Neural cell (in vitro differentiated cells): ENCODE measurements at regions not wholly inside any gene's neighbourhood (a gene's known extent, or its start where the extent isn't known, plus 50 kb on each side); places are given as distances from the start of the nearest gene placed in this dataset.

ENCODE experiments used
- CTCF ChIP-seq: fragments of 450-650 bp; IDR thresholded peaks from 2 replicates; pipeline ENCODE4 v1.5.1; 2014; ENCODE audit warnings: antibody characterized with exemption, mild to moderate bottlenecking, moderate library complexity; ENCODE audit not compliant: poor library complexity, severe bottlenecking
- EP300 ChIP-seq: fragments of 450-650 bp; conservative IDR thresholded peaks from 2 replicates; pipeline ENCODE4 v1.6.1; 2014; ENCODE audit warnings: antibody characterized with exemption, mild to moderate bottlenecking, moderate library complexity; ENCODE audit not compliant: poor library complexity, severe bottlenecking
- EZH2 ChIP-seq: fragments of 200-600, 300-800 bp; shearing (Covaris generic), sonication (generic); IDR thresholded peaks from 2 replicates; pipeline ENCODE4 v1.6.1; 2014; ENCODE audit warnings: antibody characterized with exemption, low read length, borderline replicate concordance, mild to moderate bottlenecking; ENCODE audit not compliant: insufficient read depth, poor library complexity, severe bottlenecking
- MXI1 ChIP-seq: fragments of 450-650 bp; conservative IDR thresholded peaks from 2 replicates; pipeline ENCODE4 v1.6.1; 2014; ENCODE audit warnings: antibody characterized with exemption, mild to moderate bottlenecking; ENCODE audit not compliant: poor library complexity, severe bottlenecking
- POLR2AphosphoS5 ChIP-seq: IDR thresholded peaks from 2 replicates; pipeline ENCODE4 v1.6.1; 2012
- RAD21 ChIP-seq: fragments of 450-650 bp; conservative IDR thresholded peaks from 2 replicates; pipeline ENCODE4 v1.6.1; 2014; ENCODE audit warnings: antibody characterized with exemption, mild to moderate bottlenecking, moderate library complexity
- REST ChIP-seq: IDR thresholded peaks from 2 replicates; pipeline ENCODE4 v1.6.1; 2012; ENCODE audit warnings: borderline replicate concordance
- SMC3 ChIP-seq: fragments of 450-650 bp; conservative IDR thresholded peaks from 2 replicates; pipeline ENCODE4 v1.6.1; 2014; ENCODE audit warnings: antibody characterized with exemption, mild to moderate bottlenecking, moderate library complexity; ENCODE audit not compliant: poor library complexity

- TF ChIP-seq MXI1 (no peak), CTCF (no peak), POLR2AphosphoS5 (no peak), SMC3 (no peak), EP300 (no peak), RAD21 (no peak), EZH2 (no peak), REST (no peak)
These were observed 79.3 kb upstream of the ATP10B start for GRCh38 chr5:160931283-160931682.
